DMS153 treated with DMSO at 0.1 percent for 48 hours (cell line): ENCODE measurements at regions not wholly inside any gene's neighbourhood (a gene's known extent, or its start where the extent isn't known, plus 50 kb on each side); places are given as distances from the start of the nearest gene placed in this dataset.
"Not testable (repeated sequence)": the region's sequence is repeated elsewhere in the genome, so short reads cannot be mapped to it uniquely, and the experiment has no call there.

Source experiments
- DNase-seq: peaks from one replicate; lab custom pipeline; 2025; ENCODE audit not compliant: unreplicated experiment; lab: John Stamatoyannopoulos, UW

- no peak for DNase-seq
Observed at GRCh38 chr4:106869551-106869950, 166.6 kb downstream of the DKK2 start.

GRCh38 chr4:106868381-106869035 lies 167.6 kb downstream of the DKK2 start:
- no peak for DNase-seq

GRCh38 chr4:106864231-106864630 lies 171.9 kb downstream of the DKK2 start:
- DNase-seq = no peak

GRCh38 chr4:106854569-106855351 lies 181.4 kb downstream of the DKK2 start:
- no peak for DNase-seq

- DNase-seq = no peak
Observed at GRCh38 chr4:106852426-106852825, 183.7 kb downstream of the DKK2 start.

- no peak for DNase-seq
Observed at GRCh38 chr4:106851726-106852125, 184.4 kb downstream of the DKK2 start.

GRCh38 chr4:106850691-106851090 lies 185.4 kb downstream of the DKK2 start:
- no peak for DNase-seq

- no peak for DNase-seq
Observed at GRCh38 chr4:106835919-106836318, 200.2 kb downstream of the DKK2 start.

- no peak for DNase-seq
Observed at GRCh38 chr4:106830879-106831278, 205.2 kb downstream of the DKK2 start.

GRCh38 chr4:106818764-106819163 lies 217.3 kb downstream of the DKK2 start:
- no peak for DNase-seq

GRCh38 chr4:106816496-106816895 lies 219.6 kb downstream of the DKK2 start:
- no peak for DNase-seq

- no peak for DNase-seq
Observed at GRCh38 chr4:106810122-106810521, 226.0 kb downstream of the DKK2 start.

- peak; percentile 8 for DNase-seq
Observed at GRCh38 chr4:106809076-106809475, 227.0 kb downstream of the DKK2 start.

GRCh38 chr4:106806158-106806797 lies 229.8 kb downstream of the DKK2 start:
- no peak for DNase-seq

- no peak for DNase-seq
Observed at GRCh38 chr4:106803083-106803482, 233.0 kb downstream of the DKK2 start.

- DNase-seq = no peak
Observed at GRCh38 chr4:106801386-106801785, 234.7 kb downstream of the DKK2 start.

- DNase-seq = no peak
Observed at GRCh38 chr4:106796876-106797275, 239.2 kb downstream of the DKK2 start.

- no peak for DNase-seq
Observed at GRCh38 chr4:106795326-106795725, 240.8 kb downstream of the DKK2 start.

GRCh38 chr4:106793933-106794332 lies 242.2 kb downstream of the DKK2 start:
- DNase-seq = no peak

GRCh38 chr4:106775636-106776035 lies 260.5 kb downstream of the DKK2 start:
- DNase-seq = no peak

GRCh38 chr4:106774055-106774454 lies 262.1 kb downstream of the DKK2 start:
- DNase-seq = not testable (repeated sequence)
